Keratinocyte (primary cell): ENCODE measurements at regions not wholly inside any gene's neighbourhood (a gene's known extent, or its start where the extent isn't known, plus 50 kb on each side); places are given as distances from the start of the nearest gene placed in this dataset.

Source experiments
- CTCF ChIP-seq, 3 experiments: IDR thresholded peaks in 1 of 3; conservative IDR thresholded peaks in 1 of 3; optimal IDR thresholded peaks in 1 of 3; 2 replicates in 2 of 3; 3 replicates in 1 of 3; pipeline versions ENCODE3 to v1.5.1; 2011; ENCODE audit warnings: low read length in 3 of 3, mild to moderate bottlenecking in 3 of 3, moderate library complexity in 2 of 3, control low read depth in 1 of 3, inconsistent platforms in 1 of 3; ENCODE audit not compliant: insufficient read depth in 2 of 3; ENCODE audit errors: extremely low read depth in 1 of 3
- EZH2 ChIP-seq: IDR thresholded peaks from one replicate; pipeline ENCODE4 v1.6.1; 2012; ENCODE audit warnings: inconsistent platforms, mild to moderate bottlenecking, low read length, moderate library complexity

GRCh38 chr6:66396549-66396948, 689.5 kb upstream of the EYS start:
- TF ChIP-seq EZH2 = no peak
- no peak for TF ChIP-seq CTCF (optimal IDR thresholded peaks at IDR 0.05 in 1 of 3, IDR thresholded peaks at IDR 0.05 in 1 of 3, conservative IDR thresholded peaks at IDR 0.05 in 1 of 3; ENCODE audit: extremely low read depth in 1 of 3, insufficient read depth in 2 of 3, low read length in 3 of 3)
